ENCODE measurements at regions not wholly inside any gene's neighbourhood (a gene's known extent, or its start where the extent isn't known, plus 50 kb on each side); places are given as distances from the start of the nearest gene placed in this dataset.

DNA sequence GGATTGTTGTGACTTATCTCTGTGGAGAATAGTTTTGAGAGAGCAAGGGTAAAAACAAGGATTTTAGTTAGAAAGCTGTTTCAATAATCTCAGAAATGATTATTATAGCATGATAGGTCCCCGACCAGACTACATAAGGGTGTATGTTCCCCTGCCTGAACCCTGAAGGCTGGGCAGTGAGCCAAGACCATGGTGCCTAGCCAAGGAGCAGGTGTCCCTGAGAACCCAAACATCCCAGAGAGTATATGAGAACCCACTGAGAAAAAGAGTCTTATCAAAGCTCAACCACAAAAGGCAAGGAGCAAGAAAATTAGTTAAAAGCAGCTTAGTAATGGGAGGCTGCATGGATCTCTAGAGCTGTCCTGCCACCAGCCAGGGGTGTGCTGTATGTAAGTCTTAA lies 94.9 kb upstream of the UNC5C start (continued):
- TF ChIP-seq, protein P1, sequence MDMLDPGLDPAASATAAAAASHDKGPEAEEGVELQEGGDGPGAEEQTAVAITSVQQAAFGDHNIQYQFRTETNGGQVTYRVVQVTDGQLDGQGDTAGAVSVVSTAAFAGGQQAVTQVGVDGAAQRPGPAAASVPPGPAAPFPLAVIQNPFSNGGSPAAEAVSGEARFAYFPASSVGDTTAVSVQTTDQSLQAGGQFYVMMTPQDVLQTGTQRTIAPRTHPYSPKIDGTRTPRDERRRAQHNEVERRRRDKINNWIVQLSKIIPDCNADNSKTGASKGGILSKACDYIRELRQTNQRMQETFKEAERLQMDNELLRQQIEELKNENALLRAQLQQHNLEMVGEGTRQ (IDR thresholded peaks at IDR 0.05; ENCODE audit: borderline replicate concordance, low read depth, low read length): no peak
- TF ChIP-seq BMI1 (IDR thresholded peaks at IDR 0.05; ENCODE audit: borderline replicate concordance): no peak
- no peak for TF ChIP-seq GATAD2B (conservative IDR thresholded peaks at IDR 0.05; ENCODE audit: low read depth)
- no peak for TF ChIP-seq ZSCAN29 (IDR thresholded peaks at IDR 0.05)
- no peak for TF ChIP-seq ZNF24 (IDR thresholded peaks at IDR 0.05)
- TF ChIP-seq RFX5 (IDR thresholded peaks at IDR 0.05; ENCODE audit: low read depth, low read length): no peak
- TF ChIP-seq YBX1 (IDR thresholded peaks at IDR 0.05): no peak

DNA sequence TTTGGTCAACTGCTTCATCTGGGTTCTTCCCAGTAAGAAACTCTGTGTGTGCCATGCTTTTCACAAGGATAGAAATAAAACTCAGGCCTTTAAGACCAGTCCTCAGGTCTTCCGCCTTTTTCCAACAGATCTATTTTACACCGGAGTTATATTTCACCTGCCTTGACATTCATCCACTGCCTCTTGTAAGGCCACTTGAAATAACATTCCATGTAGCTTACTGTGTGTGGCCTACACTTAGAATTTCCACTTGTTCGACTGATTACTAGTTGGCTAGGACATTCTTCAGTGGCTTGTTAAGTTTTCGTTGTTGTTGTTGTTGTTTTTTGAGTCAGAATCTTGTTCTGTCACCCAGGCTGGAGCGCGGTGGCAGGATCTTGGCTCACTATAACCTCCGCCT lies 92.8 kb upstream of the UNC5C start:
- CTCF ChIA-PET: no interaction called here
- in situ Hi-C loops (cut with MboI): no loop called here
- Histone ChIP-seq H3K36me3 (ENCODE audit: control insufficient read depth in 2 of 2, insufficient read depth in 2 of 2, low read length in 1 of 2) (no peaks in the 10 kb centered on the region), H3K4me2 (ENCODE audit: control insufficient read depth, insufficient read depth) (no peak overlapping the region), H3K4me1 (ENCODE audit: control insufficient read depth, insufficient read depth, low read length) (no peaks in the 10 kb centered on the region), H3K27ac (ENCODE audit: control insufficient read depth, insufficient read depth) (no peak overlapping the region), H3K27me3 (replicated peaks in 1 of 2; ENCODE audit: control insufficient read depth in 2 of 2, insufficient read depth in 2 of 2, low read length in 1 of 2) (no peaks in the 10 kb centered on the region), H2AFZ (ENCODE audit: control insufficient read depth, low read depth, low read length) (no peak overlapping the region), H3K79me2 (ENCODE audit: control insufficient read depth, insufficient read depth, low read length) (no peaks in the 10 kb centered on the region), H3K4me3 (no peak overlapping the region), H3K9me3 (replicated peaks; ENCODE audit: control insufficient read depth, insufficient read depth, low read length) (no peaks in the 10 kb centered on the region), H4K20me1 (ENCODE audit: control insufficient read depth, insufficient read depth) (no peaks in the 10 kb centered on the region), H3K9ac (ENCODE audit: control insufficient read depth, insufficient read depth, low read length) (no peak overlapping the region)
- SMC1A ChIA-PET (ENCODE audit: uncharacterized antibody, unreplicated experiment): no interaction called here
- no TSS peak for BruUV-seq (replicated peaks)
- WGBS (ENCODE audit: insufficient coverage, insufficient replicate concordance, low lambda C conversion rate, missing lambda C conversion rate): 41% methylated on average over 7 of the region's 7 CpGs
- RAD21 ChIA-PET (ENCODE audit: unreplicated experiment): no interaction called here
- POLR2A ChIA-PET: no interaction called here
- FAIRE-seq: no peak
- TF ChIP-seq POLR2AphosphoS2 (IDR thresholded peaks at IDR 0.05; ENCODE audit: low read depth, low read length): no peak
- no peak for DNase-seq (ENCODE audit: low read depth, low spot score)
- intact Hi-C loops (cut with micrococcal nuclease; ENCODE audit: unreplicated experiment): no loop called here
- ATAC-seq: no peak

All from GM12878 (cell line).